ENCODE measurements at regions not wholly inside any gene's neighbourhood (a gene's known extent, or its start where the extent isn't known, plus 50 kb on each side); places are given as distances from the start of the nearest gene placed in this dataset.
"Not testable (repeated sequence)": the region's sequence is repeated elsewhere in the genome, so short reads cannot be mapped to it uniquely, and the experiment has no call there.

- DNase-seq (ENCODE audit: low read depth in 1 of 2, low spot score in 1 of 2) = no peak
Observed at GRCh38 chr4:53717064-53717549, 125.8 kb upstream of the LNX1 start.

- DNase-seq (ENCODE audit: low read depth in 1 of 2, low spot score in 1 of 2) = no peak
Observed at GRCh38 chr4:53716471-53717063, 125.3 kb upstream of the LNX1 start.

- no peak for DNase-seq (ENCODE audit: low read depth in 1 of 2, low spot score in 1 of 2)
Observed at GRCh38 chr4:53716011-53716410, 124.7 kb upstream of the LNX1 start.

GRCh38 chr4:53714236-53715140, 123.2 kb upstream of the LNX1 start:
- no peak for DNase-seq (ENCODE audit: low read depth in 1 of 2, low spot score in 1 of 2)

- no peak for DNase-seq (ENCODE audit: low read depth in 1 of 2, low spot score in 1 of 2)
Observed at GRCh38 chr4:53713767-53714166, 122.5 kb upstream of the LNX1 start.

GRCh38 chr4:53713296-53713695, 122.0 kb upstream of the LNX1 start:
- DNase-seq (ENCODE audit: low read depth in 1 of 2, low spot score in 1 of 2) = no peak

- no peak for DNase-seq (ENCODE audit: low read depth in 1 of 2, low spot score in 1 of 2)
Observed at GRCh38 chr4:53712408-53713020, 121.2 kb upstream of the LNX1 start.

GRCh38 chr4:53711926-53712325, 120.6 kb upstream of the LNX1 start:
- no peak for DNase-seq (ENCODE audit: low read depth in 1 of 2, low spot score in 1 of 2)

GRCh38 chr4:53709693-53710092, 118.4 kb upstream of the LNX1 start:
- no peak for DNase-seq (ENCODE audit: low read depth in 1 of 2, low spot score in 1 of 2)

GRCh38 chr4:53707491-53707890, 116.2 kb upstream of the LNX1 start:
- DNase-seq (ENCODE audit: low read depth in 1 of 2, low spot score in 1 of 2) = no peak

- DNase-seq (ENCODE audit: low read depth in 1 of 2, low spot score in 1 of 2) = no peak
Observed at GRCh38 chr4:53706422-53707032, 115.2 kb upstream of the LNX1 start.

GRCh38 chr4:53705972-53706371, 114.7 kb upstream of the LNX1 start:
- no peak for DNase-seq (ENCODE audit: low read depth in 1 of 2, low spot score in 1 of 2)

- DNase-seq (ENCODE audit: low read depth in 1 of 2, low spot score in 1 of 2) = no peak
Observed at GRCh38 chr4:53705151-53705764, 114.0 kb upstream of the LNX1 start.

- no peak for DNase-seq (ENCODE audit: low read depth in 1 of 2, low spot score in 1 of 2)
Observed at GRCh38 chr4:53704329-53704728, 113.0 kb upstream of the LNX1 start.

- no peak for DNase-seq (ENCODE audit: low read depth in 1 of 2, low spot score in 1 of 2)
Observed at GRCh38 chr4:53703267-53703655, 112.0 kb upstream of the LNX1 start.

- no peak for DNase-seq (ENCODE audit: low read depth in 1 of 2, low spot score in 1 of 2)
Observed at GRCh38 chr4:53702334-53703266, 111.3 kb upstream of the LNX1 start.

- DNase-seq (ENCODE audit: low read depth in 1 of 2, low spot score in 1 of 2) = not testable (repeated sequence)
Observed at GRCh38 chr4:53701260-53701659, 110.0 kb upstream of the LNX1 start.

- not testable (repeated sequence) for DNase-seq (ENCODE audit: low read depth in 1 of 2, low spot score in 1 of 2)
Observed at GRCh38 chr4:53699310-53699709, 108.0 kb upstream of the LNX1 start.

- no peak for DNase-seq (ENCODE audit: low read depth in 1 of 2, low spot score in 1 of 2)
Observed at GRCh38 chr4:53697016-53697685, 105.9 kb upstream of the LNX1 start.
